H1 (cell line): ENCODE measurements at regions not wholly inside any gene's neighbourhood (a gene's known extent, or its start where the extent isn't known, plus 50 kb on each side); places are given as distances from the start of the nearest gene placed in this dataset.

Source experiments
- CTCF ChIA-PET: fragments of 300-600 bp; sonication (Branson Sonifier 250); formaldehyde crosslinking; loops from one replicate; lab custom pipeline; 2021; ENCODE audit not compliant: partially characterized antibody; lab: Charles Lee
- POLR2A ChIA-PET: fragments of 300-600 bp; sonication (Branson Sonifier 250); formaldehyde crosslinking; loops from one replicate; lab custom pipeline; 2021; ENCODE audit warnings: inconsistent platforms; ENCODE audit not compliant: partially characterized antibody; lab: Charles Lee
- DNase-seq, 2 experiments: peaks; one replicate each; pipeline versions ENCODE4 v3.0.0 to v3.0.0-alpha.2; 2010 to 2022; ENCODE audit warnings: low spot score in 2 of 2, low read depth in 1 of 2, mixed read lengths in 1 of 2
- FAIRE-seq: peaks from 2 replicates; lab custom pipeline; 2011; peaks lifted over from hg19 to GRCh38; lab: Jason Lieb, UNC
- H2AFZ ChIP-seq: 2 replicates; pipeline ENCODE4 v1.8.1; 2012; ENCODE audit warnings: low read length, inconsistent platforms
- H2AK5ac ChIP-seq: 2 replicates; pipeline ENCODE4 v1.6.1; 2013; ENCODE audit warnings: low read depth, low read length
- H2BK120ac ChIP-seq: replicated peaks from 2 replicates; pipeline ENCODE3; 2013; ENCODE audit warnings: low read depth, low read length, inconsistent platforms
- H2BK12ac ChIP-seq: 2 replicates; pipeline ENCODE4 v1.6.1; 2013; ENCODE audit warnings: low read depth, low read length
- H2BK15ac ChIP-seq: 2 replicates; pipeline ENCODE4 v1.6.1; 2013; ENCODE audit warnings: low read length
- H2BK20ac ChIP-seq: 2 replicates; pipeline ENCODE4 v1.6.1; 2013; ENCODE audit warnings: low read length
- H2BK5ac ChIP-seq: 2 replicates; pipeline ENCODE4 v1.6.1; 2013; ENCODE audit warnings: low read depth, low read length
- H3K14ac ChIP-seq: 2 replicates; pipeline ENCODE4 v1.6.1; 2013; ENCODE audit warnings: inconsistent platforms; ENCODE audit not compliant: insufficient read length
- H3K18ac ChIP-seq: 2 replicates; pipeline ENCODE4 v1.6.1; 2013; ENCODE audit warnings: low read length; ENCODE audit errors: extremely low read depth
- H3K23ac ChIP-seq: 2 replicates; pipeline ENCODE4 v1.6.1; 2013; ENCODE audit warnings: inconsistent platforms; ENCODE audit not compliant: insufficient read length
- H3K23me2 ChIP-seq: 2 replicates; pipeline ENCODE4 v1.6.1; 2013; ENCODE audit warnings: low read depth, low read length
- H3K27ac ChIP-seq: 2 replicates; pipeline ENCODE4 v1.6.1; 2011; ENCODE audit warnings: low read depth, low read length, inconsistent platforms
- H3K27me3 ChIP-seq, 4 experiments: replicated peaks in 1 of 4; 1 replicate in 1 of 4; 2 replicates in 3 of 4; pipeline versions ENCODE4 v1.6.1 to v1.8.1; 2011 to 2013; ENCODE audit warnings: low read length in 3 of 4, mild to moderate bottlenecking in 3 of 4, inconsistent platforms in 2 of 4, mixed read lengths in 2 of 4, moderate library complexity in 1 of 4; ENCODE audit not compliant: control insufficient read depth in 3 of 4, insufficient read depth in 3 of 4; ENCODE audit errors: extremely low read depth in 1 of 4
- H3K36me3 ChIP-seq, 4 experiments: 2 replicates each; pipeline versions ENCODE4 v1.6.1 to v1.8.1; 2011 to 2013; ENCODE audit warnings: mild to moderate bottlenecking in 4 of 4, low read length in 3 of 4, moderate library complexity in 2 of 4, control low read depth in 1 of 4, inconsistent platforms in 1 of 4; ENCODE audit not compliant: insufficient read depth in 4 of 4, control insufficient read depth in 2 of 4
- H3K4ac ChIP-seq: replicated peaks from 2 replicates; pipeline ENCODE3; 2013; ENCODE audit warnings: low read length, low read depth, mixed read lengths, inconsistent platforms; ENCODE audit not compliant: insufficient read length
- H3K4me1 ChIP-seq, 4 experiments: replicated peaks in 1 of 4; 1 replicate in 1 of 4; 2 replicates in 3 of 4; pipeline versions ENCODE4 v1.6.1 to v1.8.1; 2011 to 2013; ENCODE audit warnings: low read length in 3 of 4, inconsistent platforms in 2 of 4, mixed read lengths in 1 of 4; ENCODE audit not compliant: insufficient read depth in 4 of 4, control insufficient read depth in 3 of 4
- H3K4me2 ChIP-seq, 2 experiments: 2 replicates each; pipeline versions ENCODE4 v1.6.1 to v1.8.1; 2011 to 2013; ENCODE audit warnings: low read depth in 2 of 2, low read length in 2 of 2, control low read depth in 1 of 2, inconsistent platforms in 1 of 2, mild to moderate bottlenecking in 1 of 2; ENCODE audit not compliant: insufficient read depth in 1 of 2
- H3K4me3 ChIP-seq, 4 experiments: fragments of 200-600, 300-600 bp in 1 of 4; sonication (generic), shearing (Covaris generic), sonication (Bioruptor Twin) in 1 of 4; 2 replicates each; pipeline versions ENCODE4 v1.5.1 to v1.8.1; 2011 to 2016; ENCODE audit warnings: low read length in 4 of 4, low read depth in 3 of 4, control low read depth in 2 of 4, inconsistent platforms in 2 of 4, mild to moderate bottlenecking in 2 of 4, mixed read lengths in 1 of 4, moderate library complexity in 1 of 4; ENCODE audit not compliant: insufficient read depth in 2 of 4; ENCODE audit errors: extremely low read depth in 1 of 4
- H3K56ac ChIP-seq: replicated peaks from 2 replicates; pipeline ENCODE3; 2013; ENCODE audit warnings: low read depth, mild to moderate bottlenecking, mixed read lengths, low read length, inconsistent platforms; ENCODE audit not compliant: insufficient read length
- H3K79me1 ChIP-seq: 2 replicates; pipeline ENCODE4 v1.6.1; 2013; ENCODE audit warnings: low read depth, low read length, control low read depth
- H3K79me2 ChIP-seq, 2 experiments: 2 replicates each; pipeline versions ENCODE4 v1.6.1 to v1.8.1; 2012 to 2013; ENCODE audit warnings: low read length in 2 of 2, mild to moderate bottlenecking in 2 of 2, inconsistent platforms in 1 of 2; ENCODE audit not compliant: insufficient read depth in 2 of 2, control insufficient read depth in 1 of 2
- H3K9ac ChIP-seq, 4 experiments: replicated peaks in 1 of 4; 1 replicate in 1 of 4; 2 replicates in 3 of 4; pipeline versions ENCODE4 v1.6.1 to v1.8.1; 2011 to 2013; ENCODE audit warnings: low read depth in 3 of 4, low read length in 3 of 4, control low read depth in 2 of 4, mild to moderate bottlenecking in 2 of 4, moderate library complexity in 2 of 4, inconsistent platforms in 1 of 4; ENCODE audit errors: extremely low read depth in 1 of 4
- H3K9me3 ChIP-seq, 2 experiments: 2 replicates each; pipeline versions ENCODE4 v1.6.1 to v1.8.1; 2012 to 2013; ENCODE audit warnings: mild to moderate bottlenecking in 2 of 2, moderate library complexity in 2 of 2, control low read depth in 1 of 2, inconsistent platforms in 1 of 2, low read depth in 1 of 2, low read length in 1 of 2, mixed read lengths in 1 of 2; ENCODE audit not compliant: insufficient read depth in 2 of 2
- H4K20me1 ChIP-seq, 2 experiments: replicated peaks in 1 of 2; 2 replicates each; pipeline versions ENCODE3 to v1.8.1; 2011 to 2013; ENCODE audit warnings: inconsistent platforms in 2 of 2, low read length in 2 of 2, mild to moderate bottlenecking in 1 of 2; ENCODE audit not compliant: insufficient read depth in 2 of 2, control insufficient read depth in 1 of 2
- H4K5ac ChIP-seq: 2 replicates; pipeline ENCODE4 v1.6.1; 2013; ENCODE audit warnings: low read length, low read depth, mixed read lengths, inconsistent platforms; ENCODE audit not compliant: insufficient read length
- H4K8ac ChIP-seq: 2 replicates; pipeline ENCODE4 v1.8.0; 2013; ENCODE audit warnings: mild to moderate bottlenecking, moderate library complexity, low read length, inconsistent platforms; ENCODE audit not compliant: insufficient read depth; ENCODE audit errors: extremely low read depth
- H4K91ac ChIP-seq: replicated peaks from 2 replicates; pipeline ENCODE3; 2013; ENCODE audit warnings: low read length, mixed read lengths, inconsistent platforms; ENCODE audit not compliant: insufficient read length
- RAD21 ChIP-seq, 2 experiments: IDR thresholded peaks in 1 of 2; conservative IDR thresholded peaks in 1 of 2; 2 replicates each; pipeline ENCODE4 v1.6.1; 2011; ENCODE audit warnings: low read depth in 2 of 2, low read length in 2 of 2, improper control_type of control experiment in 1 of 2, inconsistent platforms in 1 of 2, mild to moderate bottlenecking in 1 of 2, moderate library complexity in 1 of 2
- SRF ChIP-seq: IDR thresholded peaks from 2 replicates; pipeline ENCODE4 v1.6.1; 2011; ENCODE audit warnings: mild to moderate bottlenecking, low read depth, low read length, moderate library complexity
- WGBS, 2 experiments: shearing (Covaris generic) in 1 of 2; methylation state at CpG; one replicate each; pipeline versions ENCODE4 v1.1.6 to v1.1.7; 2013 to 2015; ENCODE audit warnings: low lambda C conversion rate in 2 of 2, mixed read lengths in 2 of 2, inconsistent platforms in 1 of 2, low coverage in 1 of 2, missing lambda C conversion rate in 1 of 2; ENCODE audit not compliant: insufficient replicate concordance in 2 of 2, insufficient coverage in 1 of 2, insufficient read length in 1 of 2; ENCODE audit errors: extremely low coverage in 1 of 2, missing lambda C conversion rate in 1 of 2; 5-methylcytosine and 5-hydroxymethylcytosine counted together

DNA sequence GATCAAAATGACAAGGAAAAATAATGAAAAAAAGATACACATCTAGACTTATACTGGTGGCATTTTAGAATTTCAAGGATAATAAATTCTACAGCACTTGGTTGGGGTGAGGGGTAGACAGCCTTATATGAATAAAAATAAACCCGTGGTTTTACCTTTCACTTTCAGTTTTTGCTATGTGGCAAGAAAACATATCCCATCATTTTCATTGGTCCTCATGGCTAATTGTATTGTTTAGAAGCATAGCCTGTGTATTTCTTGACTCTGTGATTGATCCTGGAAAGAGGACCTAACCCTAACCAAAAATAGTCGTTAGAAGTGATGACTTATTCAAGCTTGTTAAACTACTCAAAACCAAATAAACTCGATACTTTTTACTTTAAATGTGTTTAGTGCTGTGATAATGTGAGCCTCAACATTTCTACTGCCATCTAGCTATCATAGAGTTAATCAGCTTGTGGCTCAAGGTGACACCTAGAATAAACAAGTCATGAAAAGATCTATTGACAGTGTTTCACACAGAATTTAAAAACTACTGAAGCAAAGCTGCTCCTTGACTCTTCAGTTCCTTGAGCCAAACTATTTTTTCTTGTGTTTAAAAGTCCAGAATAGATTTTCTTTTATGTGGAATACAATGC, 153.3 kb upstream of the IZUMO3 start:
- CTCF ChIA-PET = interaction anchor here (0.8 kb wide), 1 partner anchor 10 kb away, joined by 3 read pairs; no protein-coding TSS in a partner anchor
- H2BK20ac ChIP-seq = no peak overlapping the region
- H3K14ac ChIP-seq = no peak overlapping the region
- no peak overlapping the region for H2BK120ac ChIP-seq
- H2BK12ac ChIP-seq = no peak overlapping the region
- POLR2A ChIA-PET = no interaction called here
- H3K4me3 ChIP-seq = no peak overlapping the region
- no peak overlapping the region for H3K27ac ChIP-seq
- no peak overlapping the region for H4K91ac ChIP-seq
- H3K23ac ChIP-seq = no peak overlapping the region
- no peaks in the 10 kb centered on the region for H3K9me3 ChIP-seq
- no peak overlapping the region for H3K4me2 ChIP-seq
- no peak overlapping the region for H2AK5ac ChIP-seq
- H3K56ac ChIP-seq = no peak overlapping the region
- no peak overlapping the region for H3K9ac ChIP-seq
- no peak overlapping the region for H3K18ac ChIP-seq
- H3K79me1 ChIP-seq = no peaks in the 10 kb centered on the region
- no peak overlapping the region for H4K8ac ChIP-seq
- H4K5ac ChIP-seq = no peak overlapping the region
- no peak overlapping the region for H2AFZ ChIP-seq
- no peaks in the 10 kb centered on the region for H3K36me3 ChIP-seq
- no peaks in the 10 kb centered on the region for H3K4me1 ChIP-seq
- no peak overlapping the region for H3K4ac ChIP-seq
- no peaks in the 10 kb centered on the region for H3K23me2 ChIP-seq
- no peaks in the 10 kb centered on the region for H4K20me1 ChIP-seq
- H3K27me3 ChIP-seq = no peaks in the 10 kb centered on the region
- DNase-seq (no peak), FAIRE-seq (no peak)
- no peak overlapping the region for H2BK5ac ChIP-seq
- no peaks in the 10 kb centered on the region for H3K79me2 ChIP-seq
- no peak overlapping the region for H2BK15ac ChIP-seq
- WGBS, 2 experiments = 77% methylated on average over 3 of the region's 3 CpGs; no CpG with 5 or more reads in 1 of the 2 experiments
- peak; percentile 8 to 11; a peak in 2 of 4 replicates for TF ChIP-seq RAD21 (IDR thresholded peaks at IDR 0.05 in 1 of 2, conservative IDR thresholded peaks at IDR 0.05 in 1 of 2; ENCODE audit: low read depth in 2 of 2, low read length in 2 of 2)
- TF ChIP-seq SRF = no peak
